GM18517 (cell line): ENCODE measurements at regions not wholly inside any gene's neighbourhood (a gene's known extent, or its start where the extent isn't known, plus 50 kb on each side); places are given as distances from the start of the nearest gene placed in this dataset.

Experiments
- ATAC-seq: cut with Tn5 transposase; IDR thresholded peaks from one replicate; pipeline ENCODE4 v1.9.1; 2021; ENCODE audit warnings: mild to moderate bottlenecking, moderate library complexity; ENCODE audit not compliant: unreplicated experiment

- ATAC-seq, result no peak
Measured at GRCh38 chr3:22208844-22209243, 457.8 kb upstream of the ZNF385D start.

DNA sequence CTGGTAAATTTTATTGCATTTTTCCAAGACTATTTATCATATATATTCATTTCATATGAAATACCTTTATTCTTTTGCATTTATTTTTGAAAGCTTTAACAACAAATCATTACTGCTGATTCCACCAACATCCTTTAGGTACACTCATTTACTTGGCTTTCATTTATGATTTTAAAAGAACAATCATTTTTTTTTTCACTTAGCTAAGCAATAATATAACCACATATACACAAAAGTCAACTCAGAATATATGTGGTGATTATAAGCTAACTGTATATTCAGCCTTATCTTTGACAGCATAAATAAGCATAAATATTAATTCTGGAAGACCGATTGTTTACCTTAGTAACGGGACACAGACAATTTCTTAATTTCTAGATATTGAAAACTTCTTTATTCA lies 458.6 kb upstream of the ZNF385D start:
- ATAC-seq, result no peak

DNA sequence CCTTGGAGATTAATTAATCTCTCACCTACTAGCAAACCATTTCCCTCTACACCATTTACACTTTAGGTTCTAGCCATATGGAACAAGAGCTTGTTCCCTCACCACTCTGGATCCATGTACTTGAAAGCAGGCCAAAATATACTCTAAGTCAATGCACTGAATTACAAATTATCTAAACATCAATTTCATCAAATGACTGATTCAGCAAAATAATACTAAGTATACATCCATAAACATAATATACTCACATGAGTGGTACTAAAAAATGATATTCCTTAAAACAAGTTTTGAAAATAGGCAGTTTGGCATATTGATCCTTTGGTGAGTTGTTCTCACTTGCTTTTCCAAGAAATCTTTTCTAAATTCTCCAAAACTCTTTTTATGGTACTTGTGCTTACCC lies 459.7 kb upstream of the ZNF385D start:
- no peak for ATAC-seq

DNA sequence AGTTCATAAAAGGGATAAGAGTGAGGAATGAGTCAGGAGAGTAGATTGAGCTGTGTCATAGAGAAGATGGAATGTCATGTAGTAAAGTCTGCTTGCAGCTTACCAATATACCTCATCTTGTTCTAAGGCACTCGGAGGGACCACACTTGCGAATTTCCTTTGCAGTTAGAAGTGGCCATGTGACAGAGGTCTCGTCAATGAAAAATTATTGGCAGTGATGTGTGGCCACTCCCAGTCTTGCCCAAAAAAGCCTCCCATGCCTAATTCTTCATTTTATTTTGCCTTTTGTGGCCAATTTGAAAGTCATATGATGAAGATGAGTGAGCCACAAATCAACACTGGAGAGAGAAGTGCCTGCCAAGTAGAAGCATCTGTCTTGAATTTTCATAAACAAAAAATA lies 465.6 kb upstream of the ZNF385D start:
- no peak for ATAC-seq

GRCh38 chr3:22225161-22225560 lies 474.2 kb upstream of the ZNF385D start:
- ATAC-seq, result no peak

- no peak for ATAC-seq
Measured at GRCh38 chr3:22228705-22229104, 477.7 kb upstream of the ZNF385D start.

- no peak for ATAC-seq
Measured at GRCh38 chr3:22231061-22231460, 480.1 kb upstream of the ZNF385D start.

- ATAC-seq, result peak; percentile 86
Measured at GRCh38 chr3:22236490-22237270, 485.7 kb upstream of the ZNF385D start.

DNA sequence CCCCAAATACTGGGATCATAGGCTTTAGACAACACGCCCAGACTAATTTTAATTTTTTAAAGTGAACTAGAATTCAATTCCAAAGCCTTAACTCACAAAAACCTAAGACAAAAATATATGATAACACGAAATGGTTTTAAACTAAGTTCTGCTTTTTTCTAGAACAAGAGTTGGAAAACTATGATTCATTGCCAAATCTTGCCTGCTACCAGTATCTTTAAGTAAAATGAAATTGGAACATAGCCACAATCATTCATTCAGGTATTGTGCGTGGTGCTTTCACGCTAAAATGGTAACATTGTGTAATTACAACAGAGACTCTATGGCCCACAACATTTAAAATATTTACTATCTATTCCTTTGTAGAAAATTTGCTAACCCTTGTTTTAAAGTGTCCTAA lies 488.0 kb upstream of the ZNF385D start:
- no peak for ATAC-seq

DNA sequence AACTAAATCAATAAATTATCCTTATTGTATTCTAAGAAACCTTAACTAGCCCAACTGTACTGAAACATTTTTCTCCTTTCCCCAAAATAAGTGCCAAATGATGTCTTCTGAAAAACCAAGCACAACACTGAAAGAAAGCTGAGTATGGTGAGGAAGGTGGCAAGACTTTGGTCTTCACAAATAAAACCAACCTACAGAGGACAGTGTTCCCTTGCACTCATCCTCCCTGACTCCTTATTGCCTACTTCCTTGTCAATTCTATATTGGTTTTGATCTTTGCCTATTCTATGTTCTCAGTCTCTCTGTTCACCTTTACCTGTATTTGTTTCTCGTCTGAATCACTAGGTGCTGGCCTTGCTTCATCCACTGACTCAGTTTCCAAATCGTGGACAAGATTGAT lies 490.1 kb upstream of the ZNF385D start:
- ATAC-seq, result no peak

DNA sequence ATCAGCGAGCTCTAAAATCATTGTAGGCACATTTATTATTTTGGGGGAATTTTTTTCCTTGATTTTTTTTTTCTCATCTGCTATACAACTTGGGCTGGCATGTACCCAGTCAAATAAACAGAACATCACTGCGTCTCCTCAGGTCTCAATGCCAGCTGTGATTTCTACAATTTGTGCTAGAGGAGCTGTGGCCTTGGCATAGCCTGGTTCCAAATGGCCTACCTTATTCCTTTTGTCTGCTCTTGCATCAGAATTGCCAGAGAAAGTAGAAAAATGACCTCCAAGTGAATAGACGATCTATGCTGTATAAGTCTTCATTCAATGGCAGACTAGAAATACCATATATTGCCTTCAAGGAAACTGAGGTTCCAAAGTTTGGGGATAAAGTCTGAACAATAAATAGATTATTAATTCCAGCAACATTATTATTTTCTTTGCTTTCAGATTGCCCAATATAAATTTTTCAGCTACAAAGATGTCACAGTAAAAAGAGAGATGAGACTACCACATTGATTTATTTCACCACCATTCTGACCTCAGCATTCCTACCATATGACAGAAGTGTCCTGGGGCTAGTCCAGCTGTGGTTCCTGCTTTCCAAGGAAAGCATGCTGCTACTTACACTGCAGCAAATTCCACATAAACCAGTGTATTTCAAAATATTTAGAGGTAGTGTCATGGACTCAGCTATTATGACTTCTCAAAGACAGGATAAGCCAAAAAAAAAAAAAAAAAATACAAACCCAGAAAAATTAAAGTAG lies 493.9 kb upstream of the ZNF385D start:
- no peak for ATAC-seq

DNA sequence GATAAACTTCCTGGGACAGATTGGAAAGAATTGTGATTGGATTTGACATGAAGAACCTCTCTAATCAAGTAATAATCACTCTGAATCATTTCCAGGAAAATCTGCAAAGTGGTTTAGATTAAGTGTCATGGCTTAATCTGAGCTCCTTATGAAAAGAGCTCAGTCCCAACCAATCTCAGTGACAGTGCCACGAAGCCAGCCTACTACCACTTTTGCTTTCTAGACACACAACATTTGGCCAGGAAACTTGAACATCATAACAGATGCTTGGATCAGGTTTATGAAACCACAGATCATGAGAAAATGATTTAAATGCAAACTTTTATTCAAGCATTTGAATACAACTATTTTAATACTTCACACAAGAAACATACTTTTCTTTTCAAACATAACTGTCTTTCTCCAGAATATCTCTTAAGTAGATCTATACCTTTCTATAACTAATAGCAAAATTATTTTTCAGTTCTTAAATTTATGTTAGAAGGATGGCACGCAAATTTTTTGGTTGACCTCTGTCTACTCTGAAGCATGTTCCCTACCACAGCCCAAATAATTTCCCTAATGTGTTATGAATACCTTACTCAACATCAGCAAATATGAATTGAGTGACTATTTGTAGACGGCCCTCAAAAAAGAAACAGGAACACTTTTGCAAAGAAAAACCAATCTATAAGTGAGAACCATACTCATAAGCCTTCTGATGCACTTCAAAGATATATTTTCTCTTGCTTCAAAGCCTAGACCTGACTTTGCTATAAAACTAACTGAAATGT lies 495.0 kb upstream of the ZNF385D start:
- no peak for ATAC-seq

GRCh38 chr3:22249658-22250057 lies 498.6 kb upstream of the ZNF385D start:
- ATAC-seq, result no peak

GRCh38 chr3:22257252-22257651 lies 506.2 kb upstream of the ZNF385D start:
- no peak for ATAC-seq

- ATAC-seq, result no peak
Measured at GRCh38 chr3:22262386-22262785, 511.4 kb upstream of the ZNF385D start.

DNA sequence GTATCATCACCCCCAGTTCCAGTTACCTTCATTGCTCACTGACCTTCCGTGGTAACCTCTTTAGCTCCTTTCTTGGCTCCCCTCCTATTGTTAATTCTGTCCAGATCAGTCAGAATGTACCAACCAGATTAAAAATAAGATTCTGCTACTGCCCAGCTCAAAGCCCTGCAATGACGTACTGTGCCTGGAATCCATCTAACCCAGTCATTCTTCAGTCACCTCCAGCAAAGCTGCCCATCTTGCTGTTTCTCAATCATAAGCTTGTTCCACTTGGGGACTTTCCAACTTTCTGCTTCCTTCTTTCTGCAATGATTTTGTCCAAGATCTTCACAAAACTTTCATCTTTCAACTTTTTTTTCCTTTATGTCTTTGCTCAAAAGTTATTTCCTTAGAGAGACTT lies 512.0 kb upstream of the ZNF385D start:
- no peak for ATAC-seq

DNA sequence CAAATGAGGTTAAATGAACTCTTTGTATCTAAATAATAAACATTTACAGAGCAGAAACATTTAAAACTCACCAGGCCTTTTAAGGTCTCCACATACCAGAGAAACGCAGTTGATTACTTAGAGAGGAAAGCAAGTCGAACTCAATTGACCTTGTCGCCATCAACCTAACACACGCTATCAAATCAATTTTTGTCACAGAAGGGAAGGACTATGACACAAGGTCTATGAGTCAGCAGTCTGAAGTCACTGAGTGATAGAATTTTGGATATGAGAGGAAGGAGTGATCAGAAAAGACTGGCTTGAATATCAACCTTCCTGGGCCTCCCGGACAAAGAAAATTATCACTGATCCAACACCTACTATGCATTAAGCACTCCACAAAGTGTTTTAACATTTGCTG lies 514.4 kb upstream of the ZNF385D start:
- ATAC-seq, result no peak

- ATAC-seq, result no peak
Measured at GRCh38 chr3:22269831-22270230, 518.8 kb upstream of the ZNF385D start.

- no peak for ATAC-seq
Measured at GRCh38 chr3:22276351-22276750, 525.3 kb upstream of the ZNF385D start.

- no peak for ATAC-seq
Measured at GRCh38 chr3:22284559-22284958, 533.5 kb upstream of the ZNF385D start.

- ATAC-seq, result no peak
Measured at GRCh38 chr3:22288756-22289155, 537.7 kb upstream of the ZNF385D start.

DNA sequence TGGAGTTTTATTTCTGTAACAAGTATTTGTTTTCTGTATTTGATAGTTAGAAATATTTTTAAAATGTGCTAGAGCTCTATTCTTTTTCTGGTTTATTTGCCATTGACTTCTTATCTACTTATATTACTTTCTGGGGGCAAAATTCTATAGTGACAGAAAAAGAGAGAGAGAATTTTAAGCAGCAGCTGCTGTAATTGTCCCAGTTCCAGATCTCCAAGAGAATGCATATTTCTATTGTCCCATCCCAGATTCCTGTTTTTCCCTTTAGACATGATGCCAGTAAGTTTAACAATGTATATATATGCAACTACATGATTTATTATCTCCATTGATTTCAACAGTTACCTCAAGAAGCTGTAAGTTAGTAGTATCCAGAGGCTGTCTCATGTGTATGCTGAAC lies 541.7 kb upstream of the ZNF385D start:
- no peak for ATAC-seq
